Osteoblast (primary cell): ENCODE measurements at regions not wholly inside any gene's neighbourhood (a gene's known extent, or its start where the extent isn't known, plus 50 kb on each side); places are given as distances from the start of the nearest gene placed in this dataset.

Experiments
- DNase-seq: peaks from one replicate; pipeline ENCODE4 v3.0.0; 2011; ENCODE audit warnings: low spot score, mixed read lengths; ENCODE audit not compliant: insufficient read length; ENCODE audit errors: missing footprints
- H2AFZ ChIP-seq: 2 replicates; pipeline ENCODE4 v1.6.0; 2011; ENCODE audit warnings: mild to moderate bottlenecking, low read length
- H3K27ac ChIP-seq: 2 replicates; pipeline ENCODE4 v1.5.1; 2011; ENCODE audit warnings: mild to moderate bottlenecking, low read depth, low read length, moderate library complexity
- H3K27me3 ChIP-seq: 2 replicates; pipeline ENCODE4 v1.6.0; 2012; ENCODE audit warnings: mild to moderate bottlenecking, control low read depth, inconsistent platforms, low read length, moderate library complexity; ENCODE audit not compliant: insufficient read depth
- H3K36me3 ChIP-seq: 2 replicates; pipeline ENCODE4 v1.5.1; 2011; ENCODE audit warnings: mild to moderate bottlenecking, low read length, control low read depth, moderate library complexity; ENCODE audit not compliant: insufficient read depth
- H3K4me1 ChIP-seq: 2 replicates; pipeline ENCODE4 v1.5.1; 2011; ENCODE audit warnings: mild to moderate bottlenecking, low read length, control low read depth, moderate library complexity; ENCODE audit not compliant: insufficient read depth
- H3K4me2 ChIP-seq: 2 replicates; pipeline ENCODE4 v1.6.0; 2011; ENCODE audit warnings: mild to moderate bottlenecking, low read length; ENCODE audit not compliant: insufficient read depth
- H3K4me3 ChIP-seq: fragments of 200-600 bp; sonication (generic); 3 replicates; pipeline ENCODE4 v1.5.1; 2012; ENCODE audit warnings: mild to moderate bottlenecking, low read length, inconsistent platforms; ENCODE audit not compliant: insufficient read depth
- H3K79me2 ChIP-seq: 2 replicates; pipeline ENCODE4 v1.6.0; 2012; ENCODE audit warnings: mild to moderate bottlenecking, low read length, control low read depth, inconsistent platforms; ENCODE audit not compliant: insufficient read depth
- H3K9me3 ChIP-seq: 2 replicates; pipeline ENCODE4 v1.5.1; 2011; ENCODE audit warnings: low read depth, low read length, control low read depth
- H4K20me1 ChIP-seq: 2 replicates; pipeline ENCODE4 v1.6.0; 2012; ENCODE audit warnings: mild to moderate bottlenecking, low read length, control low read depth; ENCODE audit not compliant: insufficient read depth
- CTCF ChIP-seq: IDR thresholded peaks from 2 replicates; pipeline ENCODE4 v1.5.1; 2011; ENCODE audit warnings: mild to moderate bottlenecking, low read depth, low read length, moderate library complexity; ENCODE audit errors: extremely low read depth

GRCh38 chr20:19832875-19833274 lies 74.8 kb downstream of the RIN2 start:
- Histone ChIP-seq H4K20me1 (no peaks in the 10 kb centered on the region), H3K4me1 (peaks cover 6% of the 10 kb centered on the region), H3K27me3 (no peaks in the 10 kb centered on the region), H3K4me3 (no peak overlapping the region), H2AFZ (no peak overlapping the region), H3K27ac (no peak overlapping the region), H3K9me3 (no peaks in the 10 kb centered on the region), H3K4me2 (no peak overlapping the region), H3K36me3 (no peaks in the 10 kb centered on the region), H3K79me2 (no peaks in the 10 kb centered on the region)
- no peak for DNase-seq
- TF ChIP-seq CTCF: no peak

- no peak overlapping the region for H3K27ac ChIP-seq
- peaks cover 4% of the 10 kb centered on the region for H3K4me1 ChIP-seq
- H3K4me3 ChIP-seq: no peak overlapping the region
- H3K36me3 ChIP-seq: no peaks in the 10 kb centered on the region
- TF ChIP-seq CTCF: no peak
- H2AFZ ChIP-seq: no peak overlapping the region
- no peaks in the 10 kb centered on the region for H4K20me1 ChIP-seq
- H3K27me3 ChIP-seq: no peaks in the 10 kb centered on the region
- H3K4me2 ChIP-seq: no peak overlapping the region
- no peaks in the 10 kb centered on the region for H3K79me2 ChIP-seq
- DNase-seq: no peak
- no peaks in the 10 kb centered on the region for H3K9me3 ChIP-seq
These were observed 75.3 kb downstream of the RIN2 start for GRCh38 chr20:19833395-19833794.

GRCh38 chr20:19834287-19834686 lies 76.2 kb downstream of the RIN2 start:
- Histone ChIP-seq H3K36me3 (no peaks in the 10 kb centered on the region), H3K79me2 (no peaks in the 10 kb centered on the region), H4K20me1 (no peaks in the 10 kb centered on the region), H3K27ac (no peak overlapping the region), H3K4me3 (no peak overlapping the region), H3K4me2 (no peak overlapping the region), H3K4me1 (no peaks in the 10 kb centered on the region), H3K27me3 (no peaks in the 10 kb centered on the region), H3K9me3 (no peaks in the 10 kb centered on the region), H2AFZ (no peak overlapping the region)
- DNase-seq: no peak
- no peak for TF ChIP-seq CTCF

- H3K79me2 ChIP-seq: no peaks in the 10 kb centered on the region
- H3K27ac ChIP-seq: no peak overlapping the region
- H3K4me2 ChIP-seq: no peak overlapping the region
- no peak for DNase-seq
- TF ChIP-seq CTCF: no peak
- no peaks in the 10 kb centered on the region for H3K27me3 ChIP-seq
- H3K4me1 ChIP-seq: no peaks in the 10 kb centered on the region
- no peak overlapping the region for H2AFZ ChIP-seq
- H3K36me3 ChIP-seq: no peaks in the 10 kb centered on the region
- H3K4me3 ChIP-seq: no peak overlapping the region
- no peaks in the 10 kb centered on the region for H3K9me3 ChIP-seq
- H4K20me1 ChIP-seq: no peaks in the 10 kb centered on the region
These were observed 76.7 kb downstream of the RIN2 start for GRCh38 chr20:19834783-19835182.
